GM18870 (cell line): ENCODE measurements at regions not wholly inside any gene's neighbourhood (a gene's known extent, or its start where the extent isn't known, plus 50 kb on each side); places are given as distances from the start of the nearest gene placed in this dataset.
"Not testable (repeated sequence)": the region's sequence is repeated elsewhere in the genome, so short reads cannot be mapped to it uniquely, and the experiment has no call there.

ENCODE experiments used
- ATAC-seq: cut with Tn5 transposase; IDR thresholded peaks from one replicate; pipeline ENCODE4 v1.9.1; 2021; ENCODE audit warnings: moderate library complexity; ENCODE audit not compliant: unreplicated experiment

GRCh38 chr3:23701716-23702597 is 103.8 kb upstream of the UBE2E1 start:
- ATAC-seq: no peak

DNA sequence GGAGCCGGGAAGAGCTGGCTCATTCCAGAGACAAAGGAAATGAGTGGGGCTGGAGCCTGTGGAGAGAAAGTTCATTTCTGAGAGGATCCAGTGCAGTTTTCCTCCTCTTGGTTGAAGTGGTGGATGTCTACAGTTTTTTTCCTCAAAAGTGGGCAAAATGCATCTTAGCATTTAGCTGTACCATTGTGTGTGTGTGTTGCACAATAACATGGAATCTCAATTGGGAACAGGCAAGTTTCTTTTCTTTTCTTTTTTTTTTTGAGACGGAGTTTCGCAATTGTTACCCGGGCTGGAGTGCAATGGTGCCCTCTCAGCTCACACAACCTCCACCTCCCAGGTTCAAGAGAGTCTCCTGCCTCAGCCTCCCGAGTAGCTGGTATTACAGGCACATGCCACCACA is 101.5 kb upstream of the UBE2E1 start:
- ATAC-seq: no peak

- no peak for ATAC-seq
These were observed 99.6 kb upstream of the UBE2E1 start for GRCh38 chr3:23706111-23706510.

DNA sequence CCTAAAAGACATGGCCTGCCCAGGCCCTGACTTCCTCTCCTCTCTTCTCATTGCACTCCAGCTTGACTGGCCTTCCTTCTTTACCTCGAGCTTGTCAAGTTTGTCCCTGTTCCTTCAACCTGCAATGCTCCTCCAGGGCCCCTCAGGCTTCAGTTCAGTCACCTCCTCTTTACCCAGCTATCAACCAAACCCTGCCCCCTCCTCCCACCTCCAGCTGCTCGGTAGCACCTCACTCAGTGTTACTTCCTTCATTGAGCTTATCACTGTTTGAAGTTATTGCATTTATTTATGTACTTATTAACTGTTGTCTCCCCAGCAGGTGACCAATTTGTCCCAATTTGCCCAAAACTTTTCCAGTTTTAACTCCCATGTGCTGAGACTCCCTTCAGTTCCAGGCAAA is 95.8 kb upstream of the UBE2E1 start:
- ATAC-seq: no peak

GRCh38 chr3:23710555-23710954 is 95.2 kb upstream of the UBE2E1 start:
- ATAC-seq: no peak

- peak; percentile 95 for ATAC-seq
These were observed 93.8 kb upstream of the UBE2E1 start for GRCh38 chr3:23711916-23712494.

- ATAC-seq: no peak
These were observed 92.8 kb upstream of the UBE2E1 start for GRCh38 chr3:23712656-23713559.

- ATAC-seq: no peak
These were observed 92.1 kb upstream of the UBE2E1 start for GRCh38 chr3:23713641-23714040.

- no peak for ATAC-seq
These were observed 85.7 kb upstream of the UBE2E1 start for GRCh38 chr3:23720059-23720458.

- ATAC-seq: no peak
These were observed 84.9 kb upstream of the UBE2E1 start for GRCh38 chr3:23720885-23721284.

DNA sequence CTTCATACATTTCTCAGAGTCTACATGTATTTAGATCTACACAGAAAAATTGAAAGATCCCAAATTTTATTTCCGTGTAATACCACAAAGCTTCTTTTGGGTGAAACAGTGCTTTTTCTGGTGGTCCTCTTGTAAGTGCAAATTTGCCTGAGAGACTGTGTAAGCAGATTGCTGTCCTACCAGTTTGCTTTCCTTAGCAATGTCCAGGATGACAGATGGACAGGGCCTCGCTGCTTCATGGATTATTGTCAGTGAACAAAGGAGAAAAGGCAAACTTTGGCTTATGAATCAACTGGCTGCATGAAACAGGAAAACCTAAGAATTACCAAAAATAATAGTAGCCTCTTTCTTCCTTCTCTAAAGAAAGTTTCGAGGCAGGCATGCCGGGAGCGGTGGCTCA is 82.6 kb upstream of the UBE2E1 start:
- ATAC-seq: no peak

DNA sequence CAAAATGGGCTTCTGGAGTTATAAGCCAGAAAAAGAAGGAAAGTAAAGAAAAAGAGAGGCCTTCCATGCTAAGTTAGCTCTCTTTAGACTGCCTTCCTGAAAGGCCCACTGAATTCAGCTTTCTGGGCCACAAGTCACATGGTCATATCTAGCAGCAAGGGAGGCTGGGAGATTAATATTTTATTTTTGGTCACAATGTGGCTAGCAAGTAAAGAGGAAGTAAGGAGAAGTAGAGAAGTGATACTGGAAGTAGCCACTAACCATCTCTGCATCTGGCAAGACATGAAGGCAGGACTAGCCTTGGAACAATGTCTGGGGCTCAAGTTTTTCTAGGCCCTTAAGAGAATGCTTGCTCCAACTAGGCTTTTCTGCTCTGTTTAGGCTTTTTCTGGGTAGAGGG is 81.8 kb upstream of the UBE2E1 start:
- ATAC-seq: peak; percentile 40

DNA sequence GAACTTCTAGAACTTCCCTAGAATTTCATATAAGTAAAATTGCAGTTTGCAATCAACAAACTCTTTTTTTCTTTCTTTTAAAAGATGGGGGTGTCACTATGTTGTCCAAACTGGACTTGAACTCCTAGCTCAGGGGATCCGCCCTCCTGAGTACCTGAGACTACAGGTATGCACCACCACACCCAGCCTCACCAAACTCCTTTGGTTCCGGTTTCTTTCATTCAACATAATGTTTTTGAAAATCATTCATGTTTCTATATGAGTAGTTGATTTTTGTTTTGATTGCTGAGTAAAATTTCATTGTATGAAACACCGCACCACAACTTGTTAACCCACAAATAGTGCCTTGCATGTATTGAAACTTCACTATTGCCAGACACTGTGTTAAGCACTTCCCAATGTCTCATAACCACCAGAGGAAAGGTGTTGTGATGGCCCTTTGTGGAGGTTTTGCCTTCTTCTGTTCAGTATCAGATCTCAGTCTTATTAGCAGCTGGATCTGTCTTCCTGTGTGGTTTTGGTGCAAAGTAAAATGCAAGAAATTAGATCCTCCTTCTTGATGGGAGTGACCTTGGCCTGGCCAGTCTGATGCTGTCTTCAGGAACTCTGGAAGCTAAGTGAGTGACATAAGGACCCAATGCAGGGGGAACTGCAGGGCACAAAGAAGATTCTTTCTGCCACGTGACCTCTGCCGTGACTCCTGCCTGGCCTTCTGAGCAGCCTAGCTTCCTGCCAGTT is 78.8 kb upstream of the UBE2E1 start:
- peak; percentile 88 for ATAC-seq

DNA sequence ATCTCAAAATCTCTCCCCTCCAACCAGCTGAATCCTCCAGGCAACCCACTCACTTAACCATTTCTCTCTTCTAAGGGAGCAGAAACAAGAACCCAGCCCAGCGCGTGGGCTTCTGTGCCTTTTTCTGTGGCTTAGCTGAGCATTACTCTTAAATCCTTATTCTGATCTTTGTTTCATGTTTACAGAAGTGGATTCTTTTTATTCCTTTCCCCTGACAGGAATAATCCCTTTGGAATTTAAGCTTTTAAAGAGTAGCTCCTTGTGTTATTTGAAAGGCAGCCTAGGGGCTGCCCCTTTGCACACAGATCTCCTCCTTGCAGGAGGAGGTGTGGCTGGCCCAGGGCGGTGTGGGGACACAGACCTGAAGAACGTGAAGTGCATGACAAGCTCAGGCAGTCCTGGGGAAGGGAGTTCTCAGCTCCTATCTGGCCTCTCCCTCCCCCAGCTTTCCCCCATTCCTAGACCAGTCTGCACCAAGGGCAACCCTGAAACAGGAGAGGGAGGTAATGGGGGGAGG is 77.1 kb upstream of the UBE2E1 start:
- ATAC-seq: no peak

DNA sequence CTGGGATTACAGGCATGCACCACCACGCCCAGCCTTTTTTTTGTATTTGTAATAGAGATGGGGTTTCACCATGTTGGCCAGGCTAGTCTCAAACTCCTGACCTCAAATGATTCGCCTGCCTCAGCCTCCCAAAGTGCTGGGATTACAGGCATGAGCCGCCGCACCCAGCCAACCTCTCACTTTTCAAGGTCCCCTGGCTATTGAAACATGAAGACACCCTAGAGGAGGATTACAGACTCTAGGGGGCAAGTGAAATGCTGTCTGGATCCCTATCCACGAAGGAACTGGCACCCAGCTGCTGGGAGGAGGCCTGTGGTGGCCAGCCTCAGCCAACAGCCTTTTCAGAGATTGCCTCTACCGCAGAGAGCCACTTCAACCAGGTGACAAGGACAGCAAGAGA is 76.4 kb upstream of the UBE2E1 start:
- ATAC-seq: not testable (repeated sequence)

DNA sequence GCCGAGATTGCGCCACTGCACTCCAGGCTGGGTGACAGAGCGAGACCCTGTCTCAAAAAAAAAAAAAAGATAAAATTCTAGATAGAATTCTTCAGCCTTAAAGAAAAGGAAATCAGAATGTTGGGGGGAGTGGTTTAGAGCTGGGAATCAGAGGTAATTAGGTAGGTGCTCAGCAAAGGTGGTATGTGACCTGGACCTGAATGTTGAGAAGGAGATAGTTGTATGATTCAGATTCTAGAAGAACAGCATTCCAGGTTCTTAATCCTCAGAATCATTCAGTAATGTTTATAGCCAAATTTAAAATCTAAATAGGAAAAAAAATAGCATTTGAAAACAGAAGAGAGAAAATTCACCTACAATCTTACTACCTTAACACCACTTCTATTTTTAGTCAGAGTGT is 71.3 kb upstream of the UBE2E1 start:
- ATAC-seq: no peak

- ATAC-seq: no peak
These were observed 70.7 kb upstream of the UBE2E1 start for GRCh38 chr3:23735062-23735461.

DNA sequence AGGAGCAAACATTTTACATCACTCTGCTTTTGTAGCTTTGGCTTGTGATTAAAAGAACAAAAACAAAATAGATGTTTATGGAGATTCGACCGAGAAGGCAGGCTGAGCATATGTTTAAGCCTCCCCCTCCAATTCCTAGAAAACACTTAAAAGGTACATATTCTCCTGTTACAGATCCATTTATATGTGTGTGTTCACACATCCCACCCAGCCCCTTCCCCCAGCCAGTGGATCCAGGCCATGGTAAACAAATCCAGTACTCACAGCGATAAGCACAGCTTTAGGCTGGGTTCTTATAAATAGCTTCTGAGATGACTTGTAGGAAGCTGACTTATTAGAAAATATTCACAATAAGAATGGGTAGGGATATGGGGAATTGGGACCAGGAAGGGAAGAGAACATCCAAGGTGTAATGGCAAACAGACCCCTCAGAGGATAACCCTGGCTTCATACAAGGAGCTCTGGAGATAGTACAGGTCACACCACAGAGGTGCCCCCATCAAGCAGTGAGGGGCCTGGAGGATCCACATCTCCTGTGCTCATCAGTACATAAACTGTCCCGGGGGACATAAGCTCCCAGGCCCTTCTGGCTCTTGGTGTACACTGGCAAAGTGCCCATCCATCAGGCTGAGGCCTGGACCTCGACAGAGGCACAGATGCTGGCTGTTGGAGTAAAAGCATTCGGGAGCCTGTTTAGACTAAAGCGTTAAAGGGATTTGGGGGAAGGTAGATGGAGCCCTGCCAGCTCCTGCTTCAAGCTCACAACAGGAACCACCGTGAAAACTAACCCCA is 70.0 kb upstream of the UBE2E1 start:
- ATAC-seq: no peak

DNA sequence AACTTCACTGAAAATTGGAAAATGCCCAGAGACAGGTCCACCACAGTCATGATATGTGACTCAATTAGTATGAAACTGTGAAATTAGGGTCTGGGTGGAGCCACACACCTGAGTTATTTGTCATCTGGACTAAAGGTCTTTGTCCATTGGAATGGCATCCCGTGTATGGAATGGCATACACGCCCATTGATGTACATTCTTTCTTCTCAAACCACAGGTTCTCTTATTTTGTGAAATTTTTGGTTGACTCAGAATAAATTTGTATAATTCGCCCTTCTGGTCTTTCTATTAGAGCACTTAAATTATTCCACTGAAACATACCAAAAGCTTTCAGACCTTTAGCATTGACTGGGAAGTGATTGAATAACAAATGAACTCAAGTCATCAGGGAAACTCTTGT is 66.8 kb upstream of the UBE2E1 start:
- no peak for ATAC-seq

- ATAC-seq: no peak
These were observed 66.2 kb upstream of the UBE2E1 start for GRCh38 chr3:23739536-23739935.
